OCI-LY7 (cell line): ENCODE measurements at regions not wholly inside any gene's neighbourhood (a gene's known extent, or its start where the extent isn't known, plus 50 kb on each side); places are given as distances from the start of the nearest gene placed in this dataset.

Experiments used
- BruUV-seq: library from RNA; stranded (reverse); fragments of 400-500 nt; replicated peaks from 2 replicates; lab custom pipeline; 2021; lab: Mats Ljungman, UMichigan
- CTCF ChIA-PET: fragments of 300-600 bp; sonication (Branson Sonifier 250); formaldehyde crosslinking; loops from one replicate; lab custom pipeline; 2022; ENCODE audit warnings: antibody characterized with exemption; ENCODE audit not compliant: unreplicated experiment; lab: Charles Lee
- POLR2A ChIA-PET: fragments of 300-600 bp; sonication (Branson Sonifier 250); formaldehyde crosslinking; loops from one replicate; lab custom pipeline; 2022; ENCODE audit warnings: antibody characterized with exemption; lab: Charles Lee
- DNase-seq: peaks from one replicate; pipeline ENCODE4 v3.0.0-alpha.2; 2015; ENCODE audit warnings: low spot score
- H2AFZ ChIP-seq: fragments of 200-600 bp; sonication (generic), shearing (Covaris generic); 2 replicates; pipeline ENCODE4 v1.6.1; 2014; ENCODE audit warnings: mild to moderate bottlenecking, antibody characterized with exemption, low read length, moderate library complexity
- H3K27ac ChIP-seq: fragments of 200-600 bp; sonication (generic); 2 replicates; pipeline ENCODE4 v1.5.1; 2014; ENCODE audit warnings: mixed run types, low read depth, mild to moderate bottlenecking, moderate library complexity, low read length, inconsistent platforms; ENCODE audit not compliant: poor library complexity, severe bottlenecking
- H3K36me3 ChIP-seq: fragments of 200-600 bp; sonication (generic); 2 replicates; pipeline ENCODE4 v1.6.1; 2014; ENCODE audit warnings: mild to moderate bottlenecking, antibody characterized with exemption, low read length, moderate library complexity, mixed read lengths; ENCODE audit not compliant: insufficient read depth
- H3K4me1 ChIP-seq: fragments of 200-600 bp; sonication (generic); 2 replicates; pipeline ENCODE4 v1.5.1; 2014; ENCODE audit warnings: mild to moderate bottlenecking, low read length; ENCODE audit not compliant: insufficient read depth, poor library complexity, severe bottlenecking
- H3K4me2 ChIP-seq: fragments of 200-600 bp; sonication (generic); 2 replicates; pipeline ENCODE4 v1.6.1; 2014; ENCODE audit warnings: mild to moderate bottlenecking, low read length
- H3K4me3 ChIP-seq: fragments of 200-600 bp; sonication (generic); 2 replicates; pipeline ENCODE4 v1.5.1; 2014; ENCODE audit warnings: mild to moderate bottlenecking, low read depth, low read length; ENCODE audit not compliant: poor library complexity, severe bottlenecking
- H3K79me2 ChIP-seq: fragments of 200-600 bp; sonication (generic); 2 replicates; pipeline ENCODE4 v1.6.1; 2016; ENCODE audit warnings: low read depth, mild to moderate bottlenecking, low read length, moderate library complexity, mixed read lengths; ENCODE audit not compliant: insufficient read depth
- H3K9me2 ChIP-seq: fragments of 200-600 bp; sonication (generic); 2 replicates; pipeline ENCODE4 v1.6.1; 2016; ENCODE audit warnings: mild to moderate bottlenecking, low read length, mixed read lengths; ENCODE audit not compliant: insufficient read depth
- H3K9me3 ChIP-seq: fragments of 200-600 bp; sonication (generic); 2 replicates; pipeline ENCODE4 v1.6.1; 2014; ENCODE audit warnings: mild to moderate bottlenecking, mixed run types, low read length, mixed read lengths
- H4K20me1 ChIP-seq: fragments of 200-600 bp; sonication (generic); 2 replicates; pipeline ENCODE4 v1.6.1; 2014; ENCODE audit warnings: mild to moderate bottlenecking, antibody characterized with exemption, low read length, moderate library complexity, mixed read lengths; ENCODE audit not compliant: insufficient read depth
- EZH2phosphoT487 ChIP-seq: fragments of 200-600 bp; sonication (generic); IDR thresholded peaks from 2 replicates; pipeline ENCODE4 v1.6.1; 2018; ENCODE audit warnings: low read depth, borderline replicate concordance, mild to moderate bottlenecking, mixed run types, antibody characterized with exemption, low read length, moderate library complexity, mixed read lengths
- intact Hi-C: fragments of 100-400 bp; cut with micrococcal nuclease; formaldehyde crosslinking; loops from one replicate; pipeline ENCODE4 v1.10.0; 2022; ENCODE audit not compliant: unreplicated experiment
- TF ChIP-seq, protein P1 (sequence below): fragments of 200-600 bp; sonication (generic); conservative IDR thresholded peaks from 2 replicates; pipeline ENCODE4 v1.5.1; 2014; ENCODE audit warnings: mild to moderate bottlenecking, antibody characterized with exemption, low read length, moderate library complexity, mixed read lengths

DNA sequence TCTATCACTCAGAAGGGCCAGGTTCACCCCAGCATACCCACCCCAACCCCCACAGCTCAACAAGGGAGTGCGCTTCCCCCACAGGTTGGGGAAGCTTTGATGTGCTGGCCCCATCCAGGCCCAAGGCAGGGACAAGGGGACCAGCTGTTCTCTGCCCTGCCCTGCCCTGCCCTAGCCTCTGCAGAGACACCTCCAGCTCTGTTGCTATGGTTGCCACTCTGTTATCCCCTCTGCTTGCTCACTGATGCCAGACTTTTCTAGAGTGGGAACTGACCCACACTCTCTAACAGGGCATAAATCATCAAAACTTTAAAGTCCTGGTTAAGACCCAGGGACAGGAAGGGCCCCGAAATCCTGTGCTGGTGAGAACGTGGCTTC lies 50.4 kb upstream of the ENPP7 start:
- no peaks in the 10 kb centered on the region for H3K79me2 ChIP-seq
- no peaks in the 10 kb centered on the region for H3K9me2 ChIP-seq
- H3K4me3 ChIP-seq: no peak overlapping the region
- no peak for TF ChIP-seq EZH2phosphoT487
- TF ChIP-seq, protein P1, sequence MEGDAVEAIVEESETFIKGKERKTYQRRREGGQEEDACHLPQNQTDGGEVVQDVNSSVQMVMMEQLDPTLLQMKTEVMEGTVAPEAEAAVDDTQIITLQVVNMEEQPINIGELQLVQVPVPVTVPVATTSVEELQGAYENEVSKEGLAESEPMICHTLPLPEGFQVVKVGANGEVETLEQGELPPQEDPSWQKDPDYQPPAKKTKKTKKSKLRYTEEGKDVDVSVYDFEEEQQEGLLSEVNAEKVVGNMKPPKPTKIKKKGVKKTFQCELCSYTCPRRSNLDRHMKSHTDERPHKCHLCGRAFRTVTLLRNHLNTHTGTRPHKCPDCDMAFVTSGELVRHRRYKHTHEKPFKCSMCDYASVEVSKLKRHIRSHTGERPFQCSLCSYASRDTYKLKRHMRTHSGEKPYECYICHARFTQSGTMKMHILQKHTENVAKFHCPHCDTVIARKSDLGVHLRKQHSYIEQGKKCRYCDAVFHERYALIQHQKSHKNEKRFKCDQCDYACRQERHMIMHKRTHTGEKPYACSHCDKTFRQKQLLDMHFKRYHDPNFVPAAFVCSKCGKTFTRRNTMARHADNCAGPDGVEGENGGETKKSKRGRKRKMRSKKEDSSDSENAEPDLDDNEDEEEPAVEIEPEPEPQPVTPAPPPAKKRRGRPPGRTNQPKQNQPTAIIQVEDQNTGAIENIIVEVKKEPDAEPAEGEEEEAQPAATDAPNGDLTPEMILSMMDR: no peak
- no peak overlapping the region for H3K27ac ChIP-seq
- H3K9me3 ChIP-seq: no peaks in the 10 kb centered on the region
- no peak overlapping the region for H2AFZ ChIP-seq
- no peaks in the 10 kb centered on the region for H3K4me1 ChIP-seq
- DNase-seq: no peak
- H3K4me2 ChIP-seq: no peak overlapping the region
- POLR2A ChIA-PET: no interaction called here
- BruUV-seq: no TSS peak
- no peaks in the 10 kb centered on the region for H4K20me1 ChIP-seq
- intact Hi-C loops: no loop called here
- CTCF ChIA-PET: no interaction called here
- H3K36me3 ChIP-seq: no peaks in the 10 kb centered on the region

DNA sequence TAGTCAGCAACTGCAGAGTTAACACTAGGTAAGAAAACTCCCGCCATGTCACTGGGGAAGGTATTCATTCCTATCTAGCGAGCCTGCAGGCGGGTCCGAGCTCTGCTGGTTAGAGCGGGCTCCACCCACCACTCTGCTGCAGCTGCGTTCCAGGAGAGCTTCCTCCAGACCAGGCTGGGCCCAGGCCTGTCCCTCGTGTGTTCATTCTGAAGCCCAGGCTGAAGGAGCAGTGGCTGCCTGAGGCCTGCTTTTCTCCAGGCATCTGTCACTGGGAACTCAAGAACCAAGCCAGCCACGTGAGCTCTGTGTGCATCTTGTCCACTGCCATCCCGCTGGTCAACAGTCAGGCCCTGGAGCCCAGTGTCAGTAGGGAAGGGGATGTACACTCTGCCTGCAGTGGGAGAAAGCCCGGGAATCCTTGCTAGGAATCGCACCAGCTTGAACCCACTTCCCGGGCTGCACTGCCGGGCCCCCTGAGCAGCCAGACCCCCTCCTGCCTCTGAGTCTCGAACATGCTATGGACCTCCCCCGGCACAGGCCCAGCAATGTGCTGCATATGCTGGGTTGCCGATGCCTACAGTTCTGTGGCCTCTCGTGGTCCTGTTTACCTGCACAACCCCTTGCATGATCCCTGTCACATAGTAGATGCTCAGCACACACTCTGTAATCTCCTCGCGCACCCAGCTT lies 51.0 kb upstream of the ENPP7 start:
- Histone ChIP-seq H2AFZ (no peak overlapping the region), H3K9me3 (no peaks in the 10 kb centered on the region), H3K27ac (no peak overlapping the region), H3K4me3 (no peak overlapping the region), H3K4me1 (no peaks in the 10 kb centered on the region), H3K79me2 (no peaks in the 10 kb centered on the region), H3K36me3 (no peaks in the 10 kb centered on the region), H3K4me2 (no peak overlapping the region), H4K20me1 (no peaks in the 10 kb centered on the region), H3K9me2 (no peaks in the 10 kb centered on the region)
- ChIA-PET POLR2A (no interaction called here), CTCF (no interaction called here)
- DNase-seq: no peak
- intact Hi-C loops: no loop called here
- BruUV-seq: no TSS peak
- TF ChIP-seq, protein P1: no peak
- no peak for TF ChIP-seq EZH2phosphoT487

DNA sequence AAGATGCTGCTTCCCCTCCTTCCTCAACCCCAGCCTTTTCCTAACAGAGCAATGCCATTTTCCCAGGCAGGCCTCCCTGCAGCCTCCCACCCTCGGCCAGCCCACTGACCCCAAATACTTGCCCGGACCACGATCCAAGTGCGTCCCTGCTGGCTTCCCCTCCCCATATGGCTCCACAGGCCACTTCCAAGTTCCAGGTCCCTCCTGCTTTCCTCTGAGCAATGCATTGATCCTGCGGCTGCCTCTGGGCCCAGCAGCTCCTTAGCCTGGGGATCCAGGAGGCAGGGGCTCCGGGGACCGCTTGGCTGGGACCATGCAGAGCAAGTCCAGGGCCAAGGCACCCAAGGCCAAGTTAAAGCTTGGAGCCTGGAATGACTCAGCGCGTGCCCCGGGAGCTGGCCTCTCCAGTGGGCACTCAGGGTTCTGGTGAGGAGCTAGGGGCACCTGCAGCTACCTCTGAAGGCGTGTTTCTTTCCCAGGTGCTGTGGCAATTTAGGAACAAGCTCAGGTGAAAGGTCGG lies 51.9 kb upstream of the ENPP7 start:
- Histone ChIP-seq H3K36me3 (no peaks in the 10 kb centered on the region), H4K20me1 (no peaks in the 10 kb centered on the region), H2AFZ (no peak overlapping the region), H3K27ac (no peak overlapping the region), H3K79me2 (no peaks in the 10 kb centered on the region), H3K4me2 (no peak overlapping the region), H3K4me3 (no peak overlapping the region), H3K9me2 (no peaks in the 10 kb centered on the region), H3K9me3 (no peaks in the 10 kb centered on the region), H3K4me1 (no peaks in the 10 kb centered on the region)
- CTCF ChIA-PET: no interaction called here
- no peak for DNase-seq
- BruUV-seq: no TSS peak
- POLR2A ChIA-PET: interaction anchor here (0.8 kb wide), 1 partner anchor 471 kb away, joined by 3 read pairs; no protein-coding TSS in a partner anchor
- TF ChIP-seq EZH2phosphoT487: no peak
- TF ChIP-seq, protein P1: no peak
- intact Hi-C loops: no loop called here
